ENCODE measurements at regions not wholly inside any gene's neighbourhood (a gene's known extent, or its start where the extent isn't known, plus 50 kb on each side); places are given as distances from the start of the nearest gene placed in this dataset.

DNA sequence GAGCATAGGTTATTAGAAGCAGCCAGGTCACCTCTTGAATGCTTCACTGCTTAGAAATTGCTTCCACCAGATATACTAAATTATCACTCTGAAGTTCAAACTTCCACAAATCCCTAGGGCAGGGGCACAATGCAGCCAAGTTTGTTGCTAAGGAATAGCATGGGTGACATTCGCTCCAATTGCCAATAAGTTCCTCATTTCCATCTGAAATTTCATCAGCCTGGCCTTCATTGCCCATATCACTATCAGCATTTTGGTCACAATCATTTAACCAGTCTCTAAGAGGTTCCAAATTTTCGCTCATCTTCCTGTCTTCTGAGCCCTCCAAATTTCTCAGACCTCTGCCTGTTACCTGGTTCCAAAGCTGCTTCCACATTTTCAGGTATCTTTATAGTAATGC lies 356.1 kb downstream of the DAD1 start:
- WGBS, result 60% methylated on average over 2 of the region's 2 CpGs
- Histone ChIP-seq H3K36me3 (ENCODE audit: control insufficient read depth in 4 of 4, insufficient read depth in 3 of 4, low read depth in 1 of 4, low read length in 3 of 4) (no peaks in the 10 kb centered on the region), H3K4me1 (ENCODE audit: control insufficient read depth in 4 of 4, insufficient read depth in 4 of 4, low read length in 3 of 4) (no peaks in the 10 kb centered on the region), H3K27me3 (ENCODE audit: control insufficient read depth in 4 of 4, insufficient read depth in 4 of 4, low read length in 3 of 4) (peaks cover 0 to 3% (median 0%) of the 10 kb centered on the region in 4 donors), H3K4me3 (ENCODE audit: low read depth in 1 of 3, low read length in 3 of 3) (no peak overlapping the region), H3K27ac (ENCODE audit: low read depth in 1 of 2, low read length in 2 of 2) (no peak overlapping the region), H3K9me3 (ENCODE audit: control insufficient read depth in 4 of 4, low read length in 3 of 4) (no peaks in the 10 kb centered on the region), H3K9ac (ENCODE audit: low read depth in 1 of 2, low read length in 2 of 2) (no peak overlapping the region)
- DNase-seq (ENCODE audit: low spot score), result no peak
- no peak for TF ChIP-seq YY1 (IDR thresholded peaks at IDR 0.05)
- no peak for TF ChIP-seq HNF4G (IDR thresholded peaks at IDR 0.05)
- TF ChIP-seq SP1 (IDR thresholded peaks at IDR 0.05), result no peak

DNA sequence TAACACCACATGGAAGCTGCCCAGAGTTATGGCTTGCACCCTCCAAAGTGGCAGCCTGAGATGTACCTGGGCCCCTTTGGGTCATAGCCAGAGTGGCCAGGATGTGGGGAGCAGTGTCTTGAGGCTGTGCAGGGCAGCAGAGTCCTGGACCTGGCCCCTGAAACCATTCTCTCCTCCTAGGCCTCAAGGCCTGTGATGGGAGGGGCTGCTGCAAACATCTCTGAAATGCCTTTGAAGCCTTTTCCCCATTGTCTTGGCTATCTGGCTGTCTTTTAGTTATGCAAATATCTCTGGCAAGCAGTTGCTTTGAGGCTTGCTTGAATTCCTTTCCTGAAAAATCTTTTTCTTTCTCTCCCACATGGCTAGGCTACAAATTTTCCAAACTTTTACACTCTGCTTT lies 356.5 kb downstream of the DAD1 start:
- H3K36me3 ChIP-seq (ENCODE audit: control insufficient read depth in 4 of 4, insufficient read depth in 3 of 4, low read depth in 1 of 4, low read length in 3 of 4), result no peaks in the 10 kb centered on the region
- no peak overlapping the region for H3K4me3 ChIP-seq (ENCODE audit: low read depth in 1 of 3, low read length in 3 of 3)
- no peaks in the 10 kb centered on the region for H3K9me3 ChIP-seq (ENCODE audit: control insufficient read depth in 4 of 4, low read length in 3 of 4)
- H3K27me3 ChIP-seq (ENCODE audit: control insufficient read depth in 4 of 4, insufficient read depth in 4 of 4, low read length in 3 of 4), result peaks cover 0 to 3% (median 0%) of the 10 kb centered on the region in 4 donors
- no peaks in the 10 kb centered on the region for H3K4me1 ChIP-seq (ENCODE audit: control insufficient read depth in 4 of 4, insufficient read depth in 4 of 4, low read length in 3 of 4)
- H3K9ac ChIP-seq (ENCODE audit: low read depth in 1 of 2, low read length in 2 of 2), result no peak overlapping the region
- TF ChIP-seq RXRA (IDR thresholded peaks at IDR 0.05) (no peak), SP1 (IDR thresholded peaks at IDR 0.05) (no peak), NR2F2 (IDR thresholded peaks at IDR 0.05) (no peak), HNF4A (conservative IDR thresholded peaks at IDR 0.05) (no peak), HNF4G (IDR thresholded peaks at IDR 0.05) (no peak)
- H3K27ac ChIP-seq (ENCODE audit: low read depth in 1 of 2, low read length in 2 of 2), result no peak overlapping the region
- no peak for DNase-seq (ENCODE audit: low spot score)

DNA sequence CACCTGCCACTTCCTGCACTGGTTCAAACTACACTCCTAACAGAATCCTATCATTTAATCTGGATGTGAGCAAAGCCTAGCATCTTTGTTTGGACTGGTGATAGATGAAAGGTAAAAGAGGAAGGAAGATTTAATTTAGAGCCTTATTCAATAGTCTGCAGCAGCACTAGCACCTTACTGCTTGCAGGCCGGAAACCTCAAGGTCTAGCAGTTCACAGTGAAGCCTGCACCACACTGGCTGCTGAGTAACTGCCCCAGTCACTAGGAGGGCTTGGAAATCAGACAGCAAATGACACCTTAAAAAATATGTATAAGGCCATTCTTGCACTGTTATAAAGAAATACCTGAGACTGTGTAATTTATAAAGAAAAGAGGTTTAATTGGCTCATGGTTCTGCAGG lies 358.0 kb downstream of the DAD1 start:
- 76% methylated on average over 1 of the region's 1 CpG for WGBS
- H3K27ac ChIP-seq (ENCODE audit: low read depth in 1 of 2, low read length in 2 of 2), result no peak overlapping the region
- DNase-seq (ENCODE audit: low spot score), result no peak
- H3K36me3 ChIP-seq (ENCODE audit: control insufficient read depth in 4 of 4, insufficient read depth in 3 of 4, low read depth in 1 of 4, low read length in 3 of 4), result no peaks in the 10 kb centered on the region
- H3K4me3 ChIP-seq (ENCODE audit: low read depth in 1 of 3, low read length in 3 of 3), result no peak overlapping the region
- TF ChIP-seq, protein P1, sequence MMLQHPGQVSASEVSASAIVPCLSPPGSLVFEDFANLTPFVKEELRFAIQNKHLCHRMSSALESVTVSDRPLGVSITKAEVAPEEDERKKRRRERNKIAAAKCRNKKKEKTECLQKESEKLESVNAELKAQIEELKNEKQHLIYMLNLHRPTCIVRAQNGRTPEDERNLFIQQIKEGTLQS (IDR thresholded peaks at IDR 0.05), result no peak
- TF ChIP-seq, protein P2, sequence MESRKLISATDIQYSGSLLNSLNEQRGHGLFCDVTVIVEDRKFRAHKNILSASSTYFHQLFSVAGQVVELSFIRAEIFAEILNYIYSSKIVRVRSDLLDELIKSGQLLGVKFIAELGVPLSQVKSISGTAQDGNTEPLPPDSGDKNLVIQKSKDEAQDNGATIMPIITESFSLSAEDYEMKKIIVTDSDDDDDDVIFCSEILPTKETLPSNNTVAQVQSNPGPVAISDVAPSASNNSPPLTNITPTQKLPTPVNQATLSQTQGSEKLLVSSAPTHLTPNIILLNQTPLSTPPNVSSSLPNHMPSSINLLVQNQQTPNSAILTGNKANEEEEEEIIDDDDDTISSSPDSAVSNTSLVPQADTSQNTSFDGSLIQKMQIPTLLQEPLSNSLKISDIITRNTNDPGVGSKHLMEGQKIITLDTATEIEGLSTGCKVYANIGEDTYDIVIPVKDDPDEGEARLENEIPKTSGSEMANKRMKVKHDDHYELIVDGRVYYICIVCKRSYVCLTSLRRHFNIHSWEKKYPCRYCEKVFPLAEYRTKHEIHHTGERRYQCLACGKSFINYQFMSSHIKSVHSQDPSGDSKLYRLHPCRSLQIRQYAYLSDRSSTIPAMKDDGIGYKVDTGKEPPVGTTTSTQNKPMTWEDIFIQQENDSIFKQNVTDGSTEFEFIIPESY (IDR thresholded peaks at IDR 0.05), result no peak
- TF ChIP-seq, protein P3, sequence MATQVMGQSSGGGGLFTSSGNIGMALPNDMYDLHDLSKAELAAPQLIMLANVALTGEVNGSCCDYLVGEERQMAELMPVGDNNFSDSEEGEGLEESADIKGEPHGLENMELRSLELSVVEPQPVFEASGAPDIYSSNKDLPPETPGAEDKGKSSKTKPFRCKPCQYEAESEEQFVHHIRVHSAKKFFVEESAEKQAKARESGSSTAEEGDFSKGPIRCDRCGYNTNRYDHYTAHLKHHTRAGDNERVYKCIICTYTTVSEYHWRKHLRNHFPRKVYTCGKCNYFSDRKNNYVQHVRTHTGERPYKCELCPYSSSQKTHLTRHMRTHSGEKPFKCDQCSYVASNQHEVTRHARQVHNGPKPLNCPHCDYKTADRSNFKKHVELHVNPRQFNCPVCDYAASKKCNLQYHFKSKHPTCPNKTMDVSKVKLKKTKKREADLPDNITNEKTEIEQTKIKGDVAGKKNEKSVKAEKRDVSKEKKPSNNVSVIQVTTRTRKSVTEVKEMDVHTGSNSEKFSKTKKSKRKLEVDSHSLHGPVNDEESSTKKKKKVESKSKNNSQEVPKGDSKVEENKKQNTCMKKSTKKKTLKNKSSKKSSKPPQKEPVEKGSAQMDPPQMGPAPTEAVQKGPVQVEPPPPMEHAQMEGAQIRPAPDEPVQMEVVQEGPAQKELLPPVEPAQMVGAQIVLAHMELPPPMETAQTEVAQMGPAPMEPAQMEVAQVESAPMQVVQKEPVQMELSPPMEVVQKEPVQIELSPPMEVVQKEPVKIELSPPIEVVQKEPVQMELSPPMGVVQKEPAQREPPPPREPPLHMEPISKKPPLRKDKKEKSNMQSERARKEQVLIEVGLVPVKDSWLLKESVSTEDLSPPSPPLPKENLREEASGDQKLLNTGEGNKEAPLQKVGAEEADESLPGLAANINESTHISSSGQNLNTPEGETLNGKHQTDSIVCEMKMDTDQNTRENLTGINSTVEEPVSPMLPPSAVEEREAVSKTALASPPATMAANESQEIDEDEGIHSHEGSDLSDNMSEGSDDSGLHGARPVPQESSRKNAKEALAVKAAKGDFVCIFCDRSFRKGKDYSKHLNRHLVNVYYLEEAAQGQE (IDR thresholded peaks at IDR 0.05), result no peak
- TF ChIP-seq, protein P4, sequence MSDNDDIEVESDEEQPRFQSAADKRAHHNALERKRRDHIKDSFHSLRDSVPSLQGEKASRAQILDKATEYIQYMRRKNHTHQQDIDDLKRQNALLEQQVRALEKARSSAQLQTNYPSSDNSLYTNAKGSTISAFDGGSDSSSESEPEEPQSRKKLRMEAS (IDR thresholded peaks at IDR 0.05), result no peak
- TF ChIP-seq NR2F2 (IDR thresholded peaks at IDR 0.05) (no peak), FOXA2 (IDR thresholded peaks at IDR 0.05) (no peak)
- no peaks in the 10 kb centered on the region for H3K4me1 ChIP-seq (ENCODE audit: control insufficient read depth in 4 of 4, insufficient read depth in 4 of 4, low read length in 3 of 4)
- peaks cover 0 to 3% (median 0%) of the 10 kb centered on the region in 4 donors for H3K27me3 ChIP-seq (ENCODE audit: control insufficient read depth in 4 of 4, insufficient read depth in 4 of 4, low read length in 3 of 4)
- H3K9ac ChIP-seq (ENCODE audit: low read depth in 1 of 2, low read length in 2 of 2), result no peak overlapping the region
- H3K9me3 ChIP-seq (ENCODE audit: control insufficient read depth in 4 of 4, low read length in 3 of 4), result no peaks in the 10 kb centered on the region

All from liver (tissue), 7 donors.